Glomerular endothelial cell (primary cell): ENCODE measurements at regions not wholly inside any gene's neighbourhood (a gene's known extent, or its start where the extent isn't known, plus 50 kb on each side); places are given as distances from the start of the nearest gene placed in this dataset.
"Not testable (repeated sequence)": the region's sequence is repeated elsewhere in the genome, so short reads cannot be mapped to it uniquely, and the experiment has no call there.

Experiments
- DNase-seq: peaks from one replicate; pipeline ENCODE4 v3.0.0-alpha.2; 2011; ENCODE audit warnings: low read depth, low spot score; ENCODE audit errors: extremely low read depth

DNA sequence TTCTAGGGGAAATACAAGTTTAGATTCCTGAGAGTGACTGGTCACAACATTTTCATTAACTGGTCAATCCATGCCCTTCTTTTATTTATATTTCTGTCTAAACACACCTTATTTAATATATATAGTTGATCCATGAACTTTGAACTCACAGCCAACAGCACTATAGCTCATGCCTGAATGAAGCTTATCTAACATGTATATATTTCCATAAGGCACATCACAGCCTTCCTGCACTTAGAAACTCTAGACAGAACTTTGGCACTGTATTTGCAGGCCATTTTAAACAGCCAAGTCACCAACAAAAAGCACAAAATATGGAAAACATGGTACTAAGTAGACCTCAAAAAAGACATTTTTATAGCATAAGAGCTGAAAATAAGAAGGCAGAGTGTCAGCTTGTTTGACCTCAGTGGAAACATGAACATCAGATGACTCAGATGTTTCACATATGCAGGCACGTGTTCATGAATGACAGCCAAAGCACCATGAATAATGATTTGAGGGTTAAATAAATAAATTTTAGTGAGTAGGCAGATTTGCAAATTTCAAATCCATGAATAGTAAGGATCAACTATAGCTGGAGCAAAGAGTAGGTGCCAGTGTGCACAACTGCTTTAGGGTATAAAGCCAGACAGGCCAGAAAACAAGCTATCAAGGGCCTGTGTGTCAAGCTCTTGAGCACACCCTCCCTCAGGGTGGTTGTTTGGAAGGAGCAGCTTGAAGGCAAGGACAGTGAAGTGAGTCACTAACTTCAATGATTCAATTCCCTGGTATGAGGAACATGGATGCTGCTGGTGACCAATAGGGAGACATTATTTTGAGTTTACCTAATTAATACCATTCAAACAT is 88.9 kb upstream of the NT5E start:
- peak; percentile 31 for DNase-seq

DNA sequence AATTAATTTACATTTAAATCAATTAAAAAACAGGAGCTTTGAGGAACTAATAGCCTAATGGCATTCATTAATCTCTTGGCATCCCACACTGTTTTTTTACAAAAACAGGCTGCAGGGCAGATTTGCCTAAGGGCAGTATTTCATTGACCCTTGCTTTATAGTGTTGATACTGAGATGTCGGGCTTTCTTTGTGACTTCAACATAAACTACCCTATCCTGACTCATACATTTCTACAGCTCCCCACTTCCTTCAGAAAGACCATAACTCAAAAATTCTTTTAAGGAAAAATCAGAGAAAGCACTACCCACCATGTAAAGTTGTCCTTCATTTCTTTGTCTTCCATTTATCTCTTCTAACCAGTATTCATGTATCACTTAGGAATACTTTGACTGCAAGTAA is 92.2 kb upstream of the NT5E start:
- no peak for DNase-seq

- DNase-seq, result not testable (repeated sequence)
Observed at GRCh38 chr6:85356743-85357142, 93.1 kb upstream of the NT5E start.

DNA sequence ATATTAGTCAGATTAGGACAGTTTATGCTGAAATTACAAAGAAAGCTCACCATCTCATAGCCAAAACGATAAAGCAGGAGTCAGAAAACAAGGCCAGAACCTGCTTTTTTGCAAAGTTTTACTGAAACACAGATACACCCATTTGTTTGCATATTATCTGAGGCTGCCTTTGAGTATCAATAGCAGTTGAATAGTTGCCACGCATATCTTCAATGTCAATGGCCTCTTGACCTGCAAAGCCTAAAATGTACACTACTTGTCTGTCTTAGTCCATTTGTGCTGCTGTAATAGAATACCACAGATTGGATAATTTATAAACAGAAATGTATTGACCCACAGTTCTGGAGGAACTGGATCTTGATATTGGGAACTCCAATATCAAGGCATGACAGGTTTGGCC is 94.1 kb upstream of the NT5E start:
- no peak for DNase-seq

- peak; percentile 57 for DNase-seq
Observed at GRCh38 chr6:85354761-85355618, 94.9 kb upstream of the NT5E start.

DNA sequence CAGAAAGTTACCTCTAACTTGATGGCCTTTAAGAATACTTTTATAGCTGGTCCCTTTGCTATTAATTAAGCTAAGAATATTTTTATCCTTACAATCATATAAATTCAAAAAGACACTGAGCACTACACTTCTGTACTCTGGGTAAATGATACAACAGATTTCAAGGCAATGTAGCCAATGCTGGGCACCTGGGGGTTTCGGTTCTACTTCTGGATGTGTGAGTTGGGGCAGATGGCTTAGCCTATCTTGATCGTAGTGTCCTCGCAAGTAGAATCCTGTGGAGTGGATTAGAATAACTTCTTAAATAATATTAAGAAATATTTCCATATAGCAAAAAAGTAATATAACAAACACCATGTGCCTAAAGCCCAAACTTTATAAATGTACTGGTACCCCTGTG is 96.9 kb upstream of the NT5E start:
- no peak for DNase-seq

GRCh38 chr6:85348643-85349042 is 101.2 kb upstream of the NT5E start:
- no peak for DNase-seq

DNA sequence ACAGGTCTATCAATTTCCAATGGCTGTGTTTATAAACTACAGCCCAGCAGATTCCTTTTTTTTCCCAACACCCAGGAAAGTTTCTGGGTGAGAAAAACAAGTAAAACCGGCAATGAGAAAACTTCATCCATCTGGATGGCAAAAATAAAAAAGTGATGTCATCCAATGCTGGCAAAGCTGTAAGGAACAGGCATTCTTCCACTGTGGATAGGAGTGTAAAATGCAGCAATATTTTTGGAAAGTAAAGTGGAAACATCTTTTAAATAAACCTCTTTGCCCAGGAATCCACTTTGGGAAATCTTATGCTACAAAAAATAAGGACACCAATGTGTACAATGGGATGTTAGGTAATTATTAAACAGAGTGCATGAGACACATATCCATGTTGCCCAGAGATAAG is 102.1 kb upstream of the NT5E start:
- DNase-seq, result no peak

GRCh38 chr6:85346196-85346595 is 103.7 kb upstream of the NT5E start:
- DNase-seq, result no peak

DNA sequence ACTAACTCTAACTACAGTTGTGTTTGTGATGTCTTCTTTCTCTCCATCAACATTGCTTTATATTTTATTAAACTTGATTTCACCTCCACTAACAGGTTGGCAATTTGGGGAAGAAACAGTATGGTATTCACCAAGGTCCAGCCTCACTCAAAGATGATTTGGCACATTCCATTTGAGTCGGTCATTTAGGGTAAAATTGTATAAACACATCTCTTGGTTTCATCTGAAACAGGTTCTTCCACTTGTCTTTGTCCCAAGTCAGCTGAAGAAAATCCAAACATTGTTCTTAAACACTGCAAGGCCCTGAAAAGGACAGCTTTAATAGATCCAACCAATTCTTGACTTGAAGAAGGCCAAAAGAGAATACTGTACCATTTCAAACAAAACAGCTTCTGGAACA is 104.9 kb upstream of the NT5E start:
- DNase-seq, result no peak

- no peak for DNase-seq
Observed at GRCh38 chr6:85343428-85343827, 106.5 kb upstream of the NT5E start.

- DNase-seq, result no peak
Observed at GRCh38 chr6:85329196-85329595, 120.7 kb upstream of the NT5E start.

DNA sequence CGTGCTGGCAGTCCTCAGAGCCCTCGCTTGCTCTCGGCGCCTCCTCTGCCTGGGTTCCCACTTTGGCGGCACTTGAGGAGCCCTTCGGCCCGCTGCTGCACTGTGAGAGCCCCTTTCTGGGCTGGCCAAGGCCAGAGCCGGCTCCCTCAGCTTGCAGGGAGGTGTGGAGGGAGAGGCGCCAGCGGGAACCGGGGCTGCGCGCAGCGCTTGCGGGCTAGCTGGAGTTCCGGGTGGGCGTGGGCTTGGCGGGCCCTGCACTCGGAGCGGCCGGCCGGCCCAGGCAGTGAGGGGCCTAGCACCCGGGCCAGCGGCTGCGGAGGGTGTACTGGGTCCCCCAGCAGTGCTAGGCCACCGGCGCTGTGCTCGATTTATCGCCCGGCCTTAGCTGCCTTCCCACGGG is 124.1 kb upstream of the NT5E start:
- DNase-seq, result not testable (repeated sequence)

DNA sequence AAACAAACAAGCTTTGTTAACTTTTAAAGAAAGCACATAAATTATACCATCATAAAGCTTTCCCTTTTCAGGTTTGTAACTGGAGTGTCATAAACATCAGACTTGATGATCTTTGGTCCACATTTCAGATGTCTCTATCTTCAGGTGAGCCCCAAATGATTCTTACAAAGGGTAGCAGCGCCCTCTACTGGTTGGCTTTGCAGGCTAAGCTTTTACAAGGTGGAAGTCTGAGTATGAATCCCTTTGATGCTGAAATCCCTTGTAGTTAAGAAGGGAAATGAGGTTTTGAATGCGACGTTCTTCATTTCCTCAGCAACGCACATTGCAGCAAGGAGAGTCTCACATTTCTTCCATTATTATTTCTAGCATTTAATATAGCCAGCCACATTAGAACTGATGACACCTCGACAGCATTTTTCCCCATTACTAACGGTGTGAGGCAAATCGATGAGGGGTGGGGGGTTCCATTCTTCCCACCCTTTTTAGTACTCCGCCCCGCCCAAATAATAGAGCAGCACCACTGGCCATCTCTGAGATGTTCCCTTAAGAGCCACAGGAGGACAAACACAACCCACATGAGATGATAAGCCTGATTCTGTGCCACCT is 126.3 kb upstream of the NT5E start:
- DNase-seq, result peak; percentile 54

GRCh38 chr6:85322446-85323105 is 127.3 kb upstream of the NT5E start:
- DNase-seq, result no peak

- DNase-seq, result no peak
Observed at GRCh38 chr6:85321906-85322305, 128.0 kb upstream of the NT5E start.

- no peak for DNase-seq
Observed at GRCh38 chr6:85314586-85314985, 135.3 kb upstream of the NT5E start.

GRCh38 chr6:85300581-85300980 is 149.3 kb upstream of the NT5E start:
- no peak for DNase-seq

GRCh38 chr6:85298553-85298952 is 151.3 kb upstream of the NT5E start:
- DNase-seq, result no peak

DNA sequence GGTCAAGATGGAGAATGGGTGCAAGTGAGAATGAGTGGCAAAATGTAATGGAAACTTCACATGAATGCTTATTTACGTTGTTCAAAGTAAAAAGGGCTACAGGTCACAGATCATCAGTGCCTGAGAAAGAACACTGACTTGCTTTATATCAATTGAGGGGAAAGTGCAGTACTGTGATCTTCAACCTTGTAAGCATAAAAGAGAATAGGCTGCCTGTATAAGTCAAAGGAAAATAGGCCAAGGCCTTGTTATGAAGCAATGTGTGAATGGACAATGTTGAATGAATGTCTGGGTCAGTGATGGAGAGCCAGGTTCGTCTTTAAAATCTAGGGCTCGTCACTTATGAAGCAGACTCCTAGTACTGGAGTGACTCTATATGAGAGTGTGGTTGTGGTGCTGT is 158.6 kb upstream of the NT5E start:
- DNase-seq, result no peak

DNA sequence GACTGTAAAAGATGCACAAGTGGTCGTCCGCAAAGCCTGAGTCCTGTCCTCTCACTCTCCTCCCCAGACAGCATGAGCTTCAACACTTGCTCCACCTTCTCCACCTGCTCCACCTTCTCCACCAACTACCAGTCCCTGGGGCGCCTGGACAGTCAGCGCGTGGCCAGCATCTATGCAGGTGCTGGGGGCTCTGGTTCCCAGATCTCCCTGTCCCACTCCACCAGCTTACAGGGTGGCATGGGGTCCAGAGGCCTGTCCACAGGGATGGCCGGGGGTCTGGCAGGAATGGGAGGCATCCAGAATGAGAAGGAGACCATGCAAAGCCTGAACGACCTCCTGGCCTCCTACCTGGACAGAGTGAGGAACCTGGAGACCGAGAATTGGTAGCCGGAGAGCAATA is 162.2 kb upstream of the NT5E start:
- DNase-seq, result no peak
